H1 (cell line): ENCODE measurements at regions not wholly inside any gene's neighbourhood (a gene's known extent, or its start where the extent isn't known, plus 50 kb on each side); places are given as distances from the start of the nearest gene placed in this dataset.

Experiments used
- CTCF ChIA-PET: fragments of 300-600 bp; sonication (Branson Sonifier 250); formaldehyde crosslinking; loops from one replicate; lab custom pipeline; 2021; ENCODE audit not compliant: partially characterized antibody; lab: Charles Lee
- POLR2A ChIA-PET: fragments of 300-600 bp; sonication (Branson Sonifier 250); formaldehyde crosslinking; loops from one replicate; lab custom pipeline; 2021; ENCODE audit warnings: inconsistent platforms; ENCODE audit not compliant: partially characterized antibody; lab: Charles Lee
- DNase-seq, 2 experiments: peaks; one replicate each; pipeline versions ENCODE4 v3.0.0 to v3.0.0-alpha.2; 2010 to 2022; ENCODE audit warnings: low spot score in 2 of 2, low read depth in 1 of 2, mixed read lengths in 1 of 2
- FAIRE-seq: peaks from 2 replicates; lab custom pipeline; 2011; peaks lifted over from hg19 to GRCh38; lab: Jason Lieb, UNC
- H2AFZ ChIP-seq: 2 replicates; pipeline ENCODE4 v1.8.1; 2012; ENCODE audit warnings: low read length, inconsistent platforms
- H2AK5ac ChIP-seq: 2 replicates; pipeline ENCODE4 v1.6.1; 2013; ENCODE audit warnings: low read depth, low read length
- H2BK120ac ChIP-seq: replicated peaks from 2 replicates; pipeline ENCODE3; 2013; ENCODE audit warnings: low read depth, low read length, inconsistent platforms
- H2BK12ac ChIP-seq: 2 replicates; pipeline ENCODE4 v1.6.1; 2013; ENCODE audit warnings: low read depth, low read length
- H2BK15ac ChIP-seq: 2 replicates; pipeline ENCODE4 v1.6.1; 2013; ENCODE audit warnings: low read length
- H2BK20ac ChIP-seq: 2 replicates; pipeline ENCODE4 v1.6.1; 2013; ENCODE audit warnings: low read length
- H2BK5ac ChIP-seq: 2 replicates; pipeline ENCODE4 v1.6.1; 2013; ENCODE audit warnings: low read depth, low read length
- H3K14ac ChIP-seq: 2 replicates; pipeline ENCODE4 v1.6.1; 2013; ENCODE audit warnings: inconsistent platforms; ENCODE audit not compliant: insufficient read length
- H3K18ac ChIP-seq: 2 replicates; pipeline ENCODE4 v1.6.1; 2013; ENCODE audit warnings: low read length; ENCODE audit errors: extremely low read depth
- H3K23ac ChIP-seq: 2 replicates; pipeline ENCODE4 v1.6.1; 2013; ENCODE audit warnings: inconsistent platforms; ENCODE audit not compliant: insufficient read length
- H3K23me2 ChIP-seq: 2 replicates; pipeline ENCODE4 v1.6.1; 2013; ENCODE audit warnings: low read depth, low read length
- H3K27ac ChIP-seq: 2 replicates; pipeline ENCODE4 v1.6.1; 2011; ENCODE audit warnings: low read depth, low read length, inconsistent platforms
- H3K27me3 ChIP-seq, 4 experiments: replicated peaks in 1 of 4; 1 replicate in 1 of 4; 2 replicates in 3 of 4; pipeline versions ENCODE4 v1.6.1 to v1.8.1; 2011 to 2013; ENCODE audit warnings: low read length in 3 of 4, mild to moderate bottlenecking in 3 of 4, inconsistent platforms in 2 of 4, mixed read lengths in 2 of 4, moderate library complexity in 1 of 4; ENCODE audit not compliant: control insufficient read depth in 3 of 4, insufficient read depth in 3 of 4; ENCODE audit errors: extremely low read depth in 1 of 4
- H3K36me3 ChIP-seq, 4 experiments: 2 replicates each; pipeline versions ENCODE4 v1.6.1 to v1.8.1; 2011 to 2013; ENCODE audit warnings: mild to moderate bottlenecking in 4 of 4, low read length in 3 of 4, moderate library complexity in 2 of 4, control low read depth in 1 of 4, inconsistent platforms in 1 of 4; ENCODE audit not compliant: insufficient read depth in 4 of 4, control insufficient read depth in 2 of 4
- H3K4ac ChIP-seq: replicated peaks from 2 replicates; pipeline ENCODE3; 2013; ENCODE audit warnings: low read length, low read depth, mixed read lengths, inconsistent platforms; ENCODE audit not compliant: insufficient read length
- H3K4me1 ChIP-seq, 4 experiments: replicated peaks in 1 of 4; 1 replicate in 1 of 4; 2 replicates in 3 of 4; pipeline versions ENCODE4 v1.6.1 to v1.8.1; 2011 to 2013; ENCODE audit warnings: low read length in 3 of 4, inconsistent platforms in 2 of 4, mixed read lengths in 1 of 4; ENCODE audit not compliant: insufficient read depth in 4 of 4, control insufficient read depth in 3 of 4
- H3K4me2 ChIP-seq, 2 experiments: 2 replicates each; pipeline versions ENCODE4 v1.6.1 to v1.8.1; 2011 to 2013; ENCODE audit warnings: low read depth in 2 of 2, low read length in 2 of 2, control low read depth in 1 of 2, inconsistent platforms in 1 of 2, mild to moderate bottlenecking in 1 of 2; ENCODE audit not compliant: insufficient read depth in 1 of 2
- H3K4me3 ChIP-seq, 4 experiments: fragments of 200-600, 300-600 bp in 1 of 4; sonication (generic), shearing (Covaris generic), sonication (Bioruptor Twin) in 1 of 4; 2 replicates each; pipeline versions ENCODE4 v1.5.1 to v1.8.1; 2011 to 2016; ENCODE audit warnings: low read length in 4 of 4, low read depth in 3 of 4, control low read depth in 2 of 4, inconsistent platforms in 2 of 4, mild to moderate bottlenecking in 2 of 4, mixed read lengths in 1 of 4, moderate library complexity in 1 of 4; ENCODE audit not compliant: insufficient read depth in 2 of 4; ENCODE audit errors: extremely low read depth in 1 of 4
- H3K56ac ChIP-seq: replicated peaks from 2 replicates; pipeline ENCODE3; 2013; ENCODE audit warnings: low read depth, mild to moderate bottlenecking, mixed read lengths, low read length, inconsistent platforms; ENCODE audit not compliant: insufficient read length
- H3K79me1 ChIP-seq: 2 replicates; pipeline ENCODE4 v1.6.1; 2013; ENCODE audit warnings: low read depth, low read length, control low read depth
- H3K79me2 ChIP-seq, 2 experiments: 2 replicates each; pipeline versions ENCODE4 v1.6.1 to v1.8.1; 2012 to 2013; ENCODE audit warnings: low read length in 2 of 2, mild to moderate bottlenecking in 2 of 2, inconsistent platforms in 1 of 2; ENCODE audit not compliant: insufficient read depth in 2 of 2, control insufficient read depth in 1 of 2
- H3K9ac ChIP-seq, 4 experiments: replicated peaks in 1 of 4; 1 replicate in 1 of 4; 2 replicates in 3 of 4; pipeline versions ENCODE4 v1.6.1 to v1.8.1; 2011 to 2013; ENCODE audit warnings: low read depth in 3 of 4, low read length in 3 of 4, control low read depth in 2 of 4, mild to moderate bottlenecking in 2 of 4, moderate library complexity in 2 of 4, inconsistent platforms in 1 of 4; ENCODE audit errors: extremely low read depth in 1 of 4
- H3K9me3 ChIP-seq, 2 experiments: 2 replicates each; pipeline versions ENCODE4 v1.6.1 to v1.8.1; 2012 to 2013; ENCODE audit warnings: mild to moderate bottlenecking in 2 of 2, moderate library complexity in 2 of 2, control low read depth in 1 of 2, inconsistent platforms in 1 of 2, low read depth in 1 of 2, low read length in 1 of 2, mixed read lengths in 1 of 2; ENCODE audit not compliant: insufficient read depth in 2 of 2
- H4K20me1 ChIP-seq, 2 experiments: replicated peaks in 1 of 2; 2 replicates each; pipeline versions ENCODE3 to v1.8.1; 2011 to 2013; ENCODE audit warnings: inconsistent platforms in 2 of 2, low read length in 2 of 2, mild to moderate bottlenecking in 1 of 2; ENCODE audit not compliant: insufficient read depth in 2 of 2, control insufficient read depth in 1 of 2
- H4K5ac ChIP-seq: 2 replicates; pipeline ENCODE4 v1.6.1; 2013; ENCODE audit warnings: low read length, low read depth, mixed read lengths, inconsistent platforms; ENCODE audit not compliant: insufficient read length
- H4K8ac ChIP-seq: 2 replicates; pipeline ENCODE4 v1.8.0; 2013; ENCODE audit warnings: mild to moderate bottlenecking, moderate library complexity, low read length, inconsistent platforms; ENCODE audit not compliant: insufficient read depth; ENCODE audit errors: extremely low read depth
- H4K91ac ChIP-seq: replicated peaks from 2 replicates; pipeline ENCODE3; 2013; ENCODE audit warnings: low read length, mixed read lengths, inconsistent platforms; ENCODE audit not compliant: insufficient read length
- BACH1 ChIP-seq: IDR thresholded peaks from 2 replicates; pipeline ENCODE4 v1.6.1; 2012; ENCODE audit warnings: low read length, improper control_type of control experiment
- BCL11A ChIP-seq, 2 experiments: IDR thresholded peaks; one replicate each; pipeline ENCODE4 v1.6.1; 2011; ENCODE audit warnings: low read depth in 2 of 2, low read length in 2 of 2, mild to moderate bottlenecking in 2 of 2
- CHD2 ChIP-seq: IDR thresholded peaks from 2 replicates; pipeline ENCODE4 v1.6.1; 2012; ENCODE audit warnings: low read length, improper control_type of control experiment
- GTF2F1 ChIP-seq: IDR thresholded peaks from 2 replicates; pipeline ENCODE4 v1.6.1; 2012; ENCODE audit warnings: low read depth, low read length, improper control_type of control experiment, borderline replicate concordance
- POLR2A ChIP-seq, 2 experiments: IDR thresholded peaks; 1 replicate in 1 of 2; 2 replicates in 1 of 2; pipeline ENCODE4 v1.6.1; 2011; ENCODE audit warnings: low read depth in 2 of 2, low read length in 2 of 2, mild to moderate bottlenecking in 2 of 2; ENCODE audit errors: control extremely low read depth in 1 of 2
- POLR2AphosphoS5 ChIP-seq: IDR thresholded peaks from 2 replicates; pipeline ENCODE4 v1.6.1; 2011; ENCODE audit warnings: low read depth, low read length
- RBBP5 ChIP-seq: IDR thresholded peaks from 2 replicates; pipeline ENCODE4 v1.7.1; 2012; ENCODE audit warnings: low read depth, mild to moderate bottlenecking, inconsistent platforms, low read length, moderate library complexity, borderline replicate concordance
- RFX5 ChIP-seq: IDR thresholded peaks from 2 replicates; pipeline ENCODE4 v1.6.1; 2011; ENCODE audit warnings: low read depth, low read length, improper control_type of control experiment, borderline replicate concordance
- RXRA ChIP-seq: IDR thresholded peaks from 2 replicates; pipeline ENCODE4 v1.6.1; 2011; ENCODE audit warnings: low read depth, mild to moderate bottlenecking, low read length, moderate library complexity; ENCODE audit not compliant: insufficient read depth
- SP1 ChIP-seq: IDR thresholded peaks from 2 replicates; pipeline ENCODE4 v1.6.1; 2011; ENCODE audit warnings: low read depth, low read length
- SUZ12 ChIP-seq: fragments of 200-600 bp; sonication (generic); IDR thresholded peaks from 2 replicates; pipeline ENCODE4 v1.6.1; 2012; ENCODE audit warnings: mild to moderate bottlenecking, inconsistent platforms, low read length, moderate library complexity, mixed read lengths
- TAF1 ChIP-seq: IDR thresholded peaks from 2 replicates; pipeline ENCODE4 v1.6.1; 2011; ENCODE audit warnings: mild to moderate bottlenecking, low read depth, low read length
- YY1 ChIP-seq: IDR thresholded peaks from 2 replicates; pipeline ENCODE4 v1.6.1; 2011; ENCODE audit warnings: low read depth, mild to moderate bottlenecking, low read length
- WGBS, 2 experiments: shearing (Covaris generic) in 1 of 2; methylation state at CpG; one replicate each; pipeline versions ENCODE4 v1.1.6 to v1.1.7; 2013 to 2015; ENCODE audit warnings: low lambda C conversion rate in 2 of 2, mixed read lengths in 2 of 2, inconsistent platforms in 1 of 2, low coverage in 1 of 2, missing lambda C conversion rate in 1 of 2; ENCODE audit not compliant: insufficient replicate concordance in 2 of 2, insufficient coverage in 1 of 2, insufficient read length in 1 of 2; ENCODE audit errors: extremely low coverage in 1 of 2, missing lambda C conversion rate in 1 of 2; 5-methylcytosine and 5-hydroxymethylcytosine counted together

DNA sequence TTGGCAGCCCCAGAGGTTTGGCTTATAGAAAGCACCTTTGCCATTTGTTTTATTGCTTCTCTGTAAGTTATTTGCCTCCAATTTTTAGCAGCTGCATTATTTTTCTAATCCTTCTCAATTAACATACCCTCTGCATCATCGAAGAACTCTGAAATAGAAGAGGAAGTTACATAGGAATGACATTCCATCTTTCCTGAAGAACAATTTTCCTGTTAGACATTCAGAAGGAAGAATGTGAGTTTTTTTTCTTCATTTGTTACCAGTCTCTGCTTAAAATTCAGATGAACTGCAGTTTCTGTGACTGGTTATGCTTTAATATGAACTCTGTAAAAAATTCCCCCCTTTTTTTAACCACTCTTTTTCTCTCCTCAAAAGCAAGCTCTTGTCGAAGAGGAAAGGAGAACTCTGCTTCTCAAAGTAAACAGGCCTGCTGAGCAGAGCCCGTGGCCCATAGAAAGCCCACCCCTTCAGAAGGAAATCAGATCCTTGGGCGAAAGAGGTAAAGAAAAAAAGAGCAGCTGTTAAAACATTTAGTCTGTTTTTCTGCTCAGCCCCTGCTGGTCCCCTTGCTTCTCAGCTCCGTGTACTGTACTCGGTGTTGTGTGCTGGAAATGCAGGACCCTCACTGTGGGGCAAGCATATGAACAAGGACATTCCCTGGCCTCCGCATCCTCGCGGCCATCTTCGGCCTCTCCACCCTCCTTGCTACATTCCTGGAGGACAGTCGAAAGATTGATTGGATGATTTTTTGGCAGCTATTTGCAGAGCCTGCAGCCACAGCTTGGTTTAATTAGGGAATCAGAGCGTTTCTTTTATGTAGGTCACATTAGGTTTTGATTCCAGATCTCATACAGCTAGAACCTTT, 164.4 kb upstream of the LRIG3 start:
- Histone ChIP-seq H2AFZ (peak overlapping the region; percentile 96; the same call in 1 of the 2 replicates), H2BK20ac (no peak overlapping the region), H3K4me3 (no peak overlapping the region; a peak in 1 of 8 replicates), H3K79me2 (no peaks in the 10 kb centered on the region), H3K14ac (no peak overlapping the region), H4K5ac (no peak overlapping the region), H3K36me3 (no peaks in the 10 kb centered on the region), H4K91ac (no peak overlapping the region), H3K9ac (no peak overlapping the region), H3K18ac (no peak overlapping the region), H3K27ac (no peak overlapping the region), H2BK12ac (peak overlapping the region; percentile 85; the same call in 1 of the 2 replicates), H4K20me1 (no peaks in the 10 kb centered on the region), H3K4ac (no peak overlapping the region), H2BK120ac (no peak overlapping the region), H3K27me3 (peaks cover 0 to under 1% (median 0%) of the 10 kb centered on the region in 4 experiments; a peak in 1 of 7 replicates), H3K23ac (no peak overlapping the region), H2AK5ac (no peak overlapping the region), H4K8ac (0 out of 2 replicates have a peak overlapping the region, but pooled peaks have one; percentile 19), H3K4me2 (no peak overlapping the region; a peak in 1 of 4 replicates), H3K9me3 (no peaks in the 10 kb centered on the region), H3K79me1 (no peaks in the 10 kb centered on the region), H3K56ac (no peak overlapping the region), H2BK15ac (no peak overlapping the region), H2BK5ac (no peak overlapping the region), H3K23me2 (no peaks in the 10 kb centered on the region), H3K4me1 (peaks cover 0 to 6% (median 4%) of the 10 kb centered on the region in 4 experiments; a peak in 2 of 7 replicates)
- DNase-seq (peak in 1 of 2 experiments; percentile 46), FAIRE-seq (no peak)
- POLR2A ChIA-PET, result no interaction called here
- WGBS, 2 experiments, result 69% methylated on average over 12 of the region's 12 CpGs; no CpG with 5 or more reads in 1 of the 2 experiments
- CTCF ChIA-PET, result interaction anchor here (0.7 to 2.0 kb wide), 6 partner anchors 9 to 544 kb away, joined by 3 to 8 read pairs (median 4); no protein-coding TSS in a partner anchor
- no peak for TF ChIP-seq RXRA
- TF ChIP-seq SP1, result no peak
- TF ChIP-seq YY1, result peak; percentile 87
- no peak for TF ChIP-seq GTF2F1
- no peak for TF ChIP-seq TAF1
- no peak for TF ChIP-seq BACH1
- TF ChIP-seq POLR2AphosphoS5, result no peak
- TF ChIP-seq CHD2, result no peak
- TF ChIP-seq BCL11A (IDR thresholded peaks at IDR 0.05; ENCODE audit: low read depth in 2 of 2, low read length in 2 of 2), result no peak
- no peak for TF ChIP-seq SUZ12
- TF ChIP-seq POLR2A (IDR thresholded peaks at IDR 0.05; ENCODE audit: control extremely low read depth in 1 of 2, low read depth in 2 of 2, low read length in 2 of 2), result no peak
- TF ChIP-seq RBBP5, result no peak
- no peak for TF ChIP-seq RFX5
